KG1 (cell line): ENCODE measurements at regions not wholly inside any gene's neighbourhood (a gene's known extent, or its start where the extent isn't known, plus 50 kb on each side); places are given as distances from the start of the nearest gene placed in this dataset.

Experiments
- DNase-seq: peaks from one replicate; lab custom pipeline; 2025; lab: John Stamatoyannopoulos, UW

DNA sequence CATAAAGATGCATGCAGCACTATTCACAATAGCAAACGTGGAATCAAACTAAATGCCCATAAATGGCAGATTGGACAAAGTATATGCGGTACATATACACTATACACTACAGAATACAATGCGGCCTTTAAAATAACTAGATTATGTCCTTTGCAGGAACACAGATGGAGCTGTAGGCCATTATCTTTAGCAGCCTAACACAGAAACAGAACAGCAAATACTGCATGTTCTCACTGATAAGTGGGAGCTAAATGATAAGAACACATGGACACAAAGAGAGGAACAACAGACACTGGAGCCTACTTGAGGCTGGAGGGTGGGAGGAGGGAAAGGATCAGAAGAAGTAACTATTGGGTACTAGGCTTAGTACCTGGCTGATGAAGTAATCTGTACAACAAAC, 758.2 kb downstream of the TLE1 start:
- no peak for DNase-seq

DNA sequence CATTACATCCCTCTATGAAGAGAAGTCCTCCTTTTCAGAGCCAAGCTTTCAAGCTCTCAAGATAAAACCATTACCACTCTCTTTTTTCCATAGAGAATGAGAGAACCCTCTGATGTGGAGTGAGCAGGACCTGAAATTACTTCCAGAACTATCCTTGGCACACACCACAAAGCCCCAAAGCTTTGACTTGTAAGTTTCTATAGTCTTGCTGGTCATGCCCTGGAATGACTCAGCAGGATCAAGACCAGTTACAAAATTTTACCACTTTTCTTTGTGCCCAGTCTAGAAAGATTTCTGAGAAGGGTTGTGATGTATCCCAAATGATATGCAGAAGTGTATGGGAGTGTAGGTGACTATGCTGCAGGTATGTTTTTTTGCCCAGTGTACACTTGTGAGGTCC, 760.6 kb downstream of the TLE1 start:
- no peak for DNase-seq

DNA sequence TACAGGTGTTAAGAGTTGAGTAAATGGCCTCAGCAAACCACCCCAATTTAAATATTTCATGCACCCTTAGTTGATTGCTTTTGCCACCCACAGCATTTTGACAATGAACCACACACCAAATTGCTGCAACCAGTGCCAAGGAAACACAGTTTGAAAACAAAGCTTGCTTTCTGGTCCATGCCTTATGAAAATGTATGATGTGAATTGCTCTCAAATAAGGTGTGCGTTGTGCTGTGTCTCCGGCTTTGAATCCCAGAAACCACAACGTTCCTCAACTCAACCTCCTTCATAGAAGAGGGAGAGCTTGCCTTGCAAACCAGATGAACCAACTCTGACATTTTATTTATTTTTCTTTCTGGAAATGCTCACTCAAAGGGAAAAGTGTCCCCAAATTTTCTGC, 762.7 kb downstream of the TLE1 start:
- DNase-seq = no peak

DNA sequence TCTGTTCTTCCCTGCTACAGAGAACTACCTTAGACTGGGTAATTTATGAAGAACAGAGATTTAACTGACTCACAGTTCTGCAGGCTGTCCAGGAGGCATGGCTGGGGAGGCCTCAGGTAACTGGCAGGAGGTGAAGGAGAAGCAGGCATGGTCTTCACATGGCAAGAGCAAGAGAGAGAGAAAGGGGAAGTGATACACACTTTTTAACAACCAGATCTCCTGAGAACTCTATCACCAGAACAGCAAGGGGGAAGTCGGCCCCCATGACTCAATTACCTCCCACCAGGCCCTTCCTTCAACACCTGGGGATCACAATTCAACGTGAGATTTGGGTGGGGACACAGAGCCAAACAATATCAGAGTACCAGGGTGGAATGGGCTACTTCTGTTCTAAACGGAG, 766.8 kb downstream of the TLE1 start:
- DNase-seq = no peak

DNA sequence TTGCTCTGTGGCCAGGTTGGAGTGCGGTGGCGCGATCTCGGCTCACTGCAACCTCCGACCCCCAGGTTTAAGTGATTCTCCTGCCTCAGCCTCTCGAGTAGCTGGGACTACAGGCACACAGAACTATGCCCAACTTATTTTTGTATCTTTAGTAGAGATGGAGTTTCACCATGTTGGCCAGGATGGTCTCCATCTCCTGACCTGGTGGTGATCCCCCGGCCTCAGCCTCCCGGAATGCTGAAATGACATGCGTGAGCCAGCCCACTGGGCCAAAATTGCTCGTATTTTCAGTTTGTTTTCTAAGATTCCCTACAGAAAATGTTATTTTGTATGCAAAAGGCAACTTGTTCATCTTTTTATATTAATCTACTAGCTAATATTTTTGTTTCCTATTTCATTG, 782.6 kb downstream of the TLE1 start:
- no peak for DNase-seq

DNA sequence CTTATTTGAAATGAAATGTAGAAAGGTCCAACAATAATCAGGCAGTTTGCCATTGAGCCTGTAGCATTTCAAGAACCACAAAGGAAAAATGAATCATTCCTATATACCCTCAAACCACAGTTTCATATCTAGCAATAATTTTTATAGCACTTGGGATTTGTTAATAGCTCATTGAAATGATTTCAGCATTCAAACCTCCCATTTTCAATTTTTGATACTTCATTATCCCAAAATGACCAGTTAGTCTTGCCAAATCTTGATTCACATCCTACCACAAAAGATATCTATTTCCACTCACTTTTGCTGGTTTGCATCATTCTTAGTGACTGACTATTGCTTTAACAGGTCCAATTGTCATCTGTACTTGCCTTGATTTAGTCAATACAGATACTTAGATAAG, 790.1 kb downstream of the TLE1 start:
- no peak for DNase-seq

DNA sequence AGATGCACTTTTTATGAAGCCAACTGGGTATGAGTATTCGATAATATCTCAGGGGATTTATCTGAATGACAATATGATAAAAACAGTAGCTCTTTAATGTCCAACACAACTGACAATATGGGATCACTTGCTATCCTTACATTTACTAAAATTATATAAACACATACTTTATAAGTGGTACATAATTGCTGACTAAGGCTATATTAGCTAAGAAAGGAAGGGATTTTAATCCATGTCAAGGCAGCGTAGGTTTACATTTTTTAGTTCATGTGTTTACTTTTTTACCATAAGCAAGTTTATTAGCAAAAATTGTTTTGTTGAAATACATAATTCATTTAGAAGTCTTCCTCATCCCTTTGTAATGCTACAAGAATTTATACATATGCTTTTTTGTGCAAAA, 796.2 kb downstream of the TLE1 start:
- DNase-seq = no peak

DNA sequence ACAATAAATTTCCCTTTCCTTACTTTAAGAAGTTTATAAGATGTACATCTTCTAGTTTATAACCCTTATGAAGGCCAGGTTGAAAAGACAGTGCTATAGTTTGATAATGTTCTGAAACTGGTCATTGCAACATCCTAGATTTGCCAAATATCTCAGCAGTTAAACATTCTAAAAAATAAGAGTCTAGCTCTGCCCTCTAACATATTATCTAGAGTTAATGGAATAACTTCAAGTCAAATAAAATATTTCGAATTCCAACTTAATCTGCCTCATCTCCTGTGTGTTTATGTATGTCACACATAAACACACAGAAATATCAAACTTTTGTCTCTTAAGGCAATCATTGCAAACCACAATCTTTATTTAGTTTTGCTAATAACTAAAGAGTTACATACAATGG, 796.6 kb downstream of the TLE1 start:
- DNase-seq = no peak

DNA sequence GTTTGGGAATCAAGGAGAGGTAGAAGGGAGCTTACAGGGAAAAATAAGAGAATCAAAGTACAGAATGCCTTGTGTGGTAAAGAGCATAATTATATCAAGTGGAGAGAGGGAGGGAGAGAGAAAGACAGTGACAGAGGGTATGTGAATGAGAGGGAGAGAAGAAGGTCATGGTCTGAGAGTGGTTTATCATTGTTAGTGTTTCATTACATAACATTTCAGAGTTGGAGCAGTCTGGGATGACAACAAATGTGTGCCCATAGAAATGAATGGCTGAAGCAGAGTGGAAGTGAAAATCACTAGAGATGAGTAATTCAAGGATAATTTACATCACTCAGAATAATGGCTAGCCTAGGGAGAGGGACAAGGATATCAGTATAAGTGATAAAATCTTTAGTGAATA, 799.2 kb downstream of the TLE1 start:
- no peak for DNase-seq

DNA sequence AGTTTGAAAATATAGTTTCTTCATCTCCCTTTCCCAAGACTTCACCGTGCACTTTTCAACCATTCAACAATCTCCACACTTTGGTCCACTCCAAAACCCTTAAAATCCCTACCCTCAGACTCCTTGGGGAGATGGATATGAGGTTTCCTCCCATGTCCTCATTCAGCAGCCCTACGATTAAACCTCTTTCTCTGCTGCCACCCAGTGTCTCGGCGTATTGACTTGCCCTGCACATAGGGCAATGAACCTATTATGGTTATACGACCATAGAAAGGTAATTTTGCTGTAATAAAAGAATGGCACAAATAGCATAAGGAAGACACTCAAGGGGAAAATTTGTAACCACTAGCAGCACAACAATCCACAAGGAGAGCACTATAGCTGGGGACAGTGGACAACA, 803.5 kb downstream of the TLE1 start:
- DNase-seq = no peak

DNA sequence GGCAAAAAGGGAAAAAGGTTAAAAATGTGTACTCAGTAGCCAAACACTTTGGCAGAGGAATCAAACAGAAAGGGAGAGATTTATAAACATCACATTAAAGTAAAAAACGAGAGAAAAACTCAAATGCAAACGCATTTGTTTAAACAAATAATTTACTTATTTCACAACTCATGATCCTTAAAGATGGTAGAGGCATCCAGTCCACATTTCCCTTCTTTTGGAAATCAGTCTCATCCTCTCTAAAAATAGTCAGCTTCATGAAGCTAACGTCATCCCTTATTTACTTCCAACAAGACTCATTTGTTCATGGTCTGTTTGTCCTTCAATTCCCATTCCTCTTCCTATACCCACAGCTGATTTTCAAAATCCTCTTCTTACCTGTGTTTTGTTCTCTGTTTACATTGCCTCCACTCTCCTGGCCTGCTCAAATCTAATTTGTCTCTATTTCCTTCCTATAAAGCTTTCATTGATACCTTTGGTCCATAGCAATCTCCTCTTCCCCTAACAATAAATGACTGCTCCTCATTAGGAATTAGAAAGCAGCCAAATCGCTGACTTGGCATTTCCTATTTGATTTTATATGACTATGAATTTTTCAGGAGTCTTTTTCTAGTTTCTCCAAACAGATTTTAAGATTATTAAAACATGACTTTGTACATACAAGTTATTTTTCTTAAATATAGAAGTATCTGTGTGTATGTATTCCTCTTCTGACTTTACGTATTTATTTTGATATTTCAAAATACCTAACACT, 805.3 kb downstream of the TLE1 start:
- no peak for DNase-seq

DNA sequence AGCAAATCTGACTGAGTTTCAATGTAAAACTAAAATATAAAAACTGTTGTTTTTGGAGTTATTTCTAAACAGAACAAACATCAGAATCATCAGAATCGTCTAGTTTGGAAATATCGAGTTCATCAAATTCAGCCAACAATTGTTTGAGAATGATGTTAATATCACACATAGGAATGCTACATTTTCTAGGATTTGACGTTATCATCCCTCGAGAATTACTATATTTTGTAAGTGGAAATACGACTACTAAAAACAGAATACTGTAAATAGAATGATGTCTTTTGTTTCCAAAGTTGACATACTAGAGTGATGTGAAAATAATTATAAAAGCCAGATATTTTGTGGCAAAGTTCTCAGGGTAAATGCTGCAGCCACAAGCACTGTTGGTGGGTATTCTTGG, 805.9 kb downstream of the TLE1 start:
- no peak for DNase-seq

DNA sequence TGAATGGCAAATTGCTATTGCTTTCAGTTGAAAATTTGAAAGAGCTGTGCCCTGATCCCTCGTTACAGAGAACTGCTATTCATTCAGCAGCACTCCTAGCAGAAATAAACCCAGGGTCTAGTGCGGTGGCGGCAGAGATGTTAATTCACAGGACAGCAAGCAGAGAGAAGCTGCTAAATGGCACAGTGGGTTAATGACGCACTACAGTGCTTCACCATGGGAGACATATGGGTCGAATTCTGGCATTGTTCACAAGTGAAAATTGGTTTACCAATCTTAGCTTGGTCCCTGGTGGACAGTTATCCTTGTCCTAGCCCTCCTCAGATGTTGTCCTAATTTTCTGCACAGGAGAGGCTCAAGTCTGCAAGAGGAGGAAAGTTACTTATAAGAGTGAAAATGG, 807.4 kb downstream of the TLE1 start:
- DNase-seq = no peak

DNA sequence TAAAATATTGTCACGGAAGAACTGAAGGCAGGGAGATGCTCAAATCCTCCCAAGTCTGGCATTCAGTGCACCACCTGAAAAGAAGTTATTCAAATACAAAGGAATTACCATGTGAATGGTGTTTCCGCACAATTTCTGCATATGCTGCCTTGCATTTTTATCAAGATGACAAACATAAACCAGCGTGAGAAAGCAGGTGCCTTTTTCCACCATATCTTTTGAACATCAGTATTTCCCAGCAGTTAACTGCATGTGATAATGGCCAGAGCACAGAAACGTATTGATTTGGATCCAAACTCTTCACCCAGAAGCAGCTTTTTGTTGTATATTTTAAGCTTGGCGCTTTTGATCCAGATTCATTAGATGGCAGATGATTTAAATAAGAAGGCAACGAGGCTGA, 808.0 kb downstream of the TLE1 start:
- DNase-seq = no peak

DNA sequence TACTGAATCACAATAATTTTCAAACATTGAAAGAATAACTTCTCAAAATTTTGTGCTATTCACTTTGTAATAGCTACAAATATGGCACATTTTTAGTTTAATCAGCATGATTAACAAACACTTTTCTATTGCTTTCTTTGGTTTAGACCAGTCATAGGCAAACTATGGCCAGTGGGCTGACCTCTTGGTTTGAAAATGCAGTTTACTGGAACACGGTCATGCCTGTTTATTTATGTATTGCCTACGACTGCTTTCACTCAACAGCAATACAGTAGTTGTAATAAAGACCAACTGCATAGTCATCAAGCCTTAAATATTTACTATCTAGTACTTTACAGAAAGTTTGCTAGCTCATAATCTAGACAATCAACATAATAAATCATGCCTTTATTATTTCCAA, 810.8 kb downstream of the TLE1 start:
- no peak for DNase-seq

DNA sequence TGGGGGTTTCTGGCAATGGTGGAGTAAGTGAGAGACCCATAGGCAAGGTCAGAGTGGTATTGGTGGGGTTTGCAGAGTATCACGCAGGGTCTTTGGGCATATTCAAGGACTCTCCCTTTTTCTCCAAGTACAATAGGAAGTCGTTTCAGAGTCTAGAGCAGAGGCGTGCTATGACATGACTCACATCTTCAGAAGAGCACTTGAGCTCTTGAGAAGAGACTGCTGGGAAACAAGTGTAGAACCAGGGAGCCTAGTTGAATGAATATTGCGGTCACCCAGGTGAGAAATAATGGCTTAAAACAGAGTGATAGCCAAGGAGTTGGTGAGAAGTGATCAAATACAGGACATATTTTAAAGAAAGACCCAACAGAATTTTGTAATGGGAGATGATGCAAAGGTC, 813.4 kb downstream of the TLE1 start:
- no peak for DNase-seq

DNA sequence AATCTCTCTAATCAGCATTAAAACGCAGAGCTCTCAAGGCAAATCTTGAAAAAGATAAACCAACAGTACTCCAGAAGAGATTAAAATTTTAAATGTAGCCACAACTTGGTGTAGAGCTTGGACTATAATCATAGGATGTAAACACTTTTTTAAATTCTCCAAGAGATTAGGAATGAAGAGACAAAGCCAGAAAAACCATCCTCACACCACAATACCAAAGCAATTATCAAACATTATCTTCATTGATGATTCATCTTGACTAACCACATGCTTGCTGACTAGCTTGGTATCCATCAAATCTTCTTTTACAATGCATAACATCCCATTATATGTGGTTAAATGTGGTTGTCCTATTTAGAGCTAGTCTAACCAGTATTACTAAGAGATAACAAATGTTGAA, 815.1 kb downstream of the TLE1 start:
- DNase-seq = no peak

DNA sequence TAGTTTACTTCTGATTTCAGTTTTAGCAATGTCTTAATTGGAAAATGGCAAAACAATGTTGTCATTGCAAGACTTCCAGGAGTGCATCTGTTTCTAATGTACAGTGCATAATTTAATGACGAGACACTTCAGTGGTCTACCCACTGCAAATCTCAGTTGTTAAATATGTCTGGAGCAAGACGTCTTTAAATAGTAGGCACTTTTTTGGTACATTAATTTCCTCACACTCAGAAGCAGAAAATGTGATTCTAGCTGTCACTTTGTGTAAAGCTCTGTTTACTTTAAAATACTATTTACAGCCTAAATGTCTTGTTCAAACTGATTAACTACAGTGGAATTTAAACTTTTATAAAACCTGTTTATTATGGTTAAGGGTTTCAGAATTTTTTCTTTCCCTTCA, 815.5 kb downstream of the TLE1 start:
- no peak for DNase-seq

DNA sequence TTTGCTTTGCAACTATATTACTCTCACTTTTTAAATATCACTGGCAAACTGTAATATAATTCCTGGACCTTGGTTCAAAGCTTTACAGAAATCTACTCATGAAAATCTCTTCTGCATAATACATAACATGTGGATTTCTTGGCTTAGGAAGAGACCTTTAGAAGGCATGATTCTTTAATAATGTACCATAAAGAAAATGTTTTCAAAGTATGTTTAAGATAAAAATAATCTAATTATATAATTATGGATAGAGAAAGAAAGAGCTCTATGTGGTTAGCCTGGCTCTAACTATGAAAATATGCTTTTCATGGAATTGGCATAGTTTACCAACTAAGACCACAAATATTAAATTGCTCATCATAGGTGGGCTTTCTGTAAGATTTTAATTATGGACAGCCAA, 817.8 kb downstream of the TLE1 start:
- no peak for DNase-seq

DNA sequence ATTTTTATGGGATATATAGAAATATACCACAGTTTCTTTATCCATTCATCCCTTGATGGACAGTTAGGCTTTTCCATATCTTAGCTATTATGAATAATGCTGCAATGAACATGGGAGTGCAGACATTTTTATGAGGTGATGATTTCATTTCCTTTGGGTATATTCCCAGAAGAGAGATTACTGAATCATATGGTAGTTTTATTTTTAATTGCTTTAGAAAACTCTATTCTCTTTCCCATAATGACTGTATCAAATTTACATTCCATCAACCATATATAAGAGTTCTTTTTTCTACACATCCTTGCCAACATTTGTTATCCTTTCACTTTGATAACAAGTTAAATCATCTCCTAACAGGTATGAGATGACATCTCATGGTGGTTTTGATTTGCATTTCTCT, 821.6 kb downstream of the TLE1 start:
- DNase-seq = no peak

DNA sequence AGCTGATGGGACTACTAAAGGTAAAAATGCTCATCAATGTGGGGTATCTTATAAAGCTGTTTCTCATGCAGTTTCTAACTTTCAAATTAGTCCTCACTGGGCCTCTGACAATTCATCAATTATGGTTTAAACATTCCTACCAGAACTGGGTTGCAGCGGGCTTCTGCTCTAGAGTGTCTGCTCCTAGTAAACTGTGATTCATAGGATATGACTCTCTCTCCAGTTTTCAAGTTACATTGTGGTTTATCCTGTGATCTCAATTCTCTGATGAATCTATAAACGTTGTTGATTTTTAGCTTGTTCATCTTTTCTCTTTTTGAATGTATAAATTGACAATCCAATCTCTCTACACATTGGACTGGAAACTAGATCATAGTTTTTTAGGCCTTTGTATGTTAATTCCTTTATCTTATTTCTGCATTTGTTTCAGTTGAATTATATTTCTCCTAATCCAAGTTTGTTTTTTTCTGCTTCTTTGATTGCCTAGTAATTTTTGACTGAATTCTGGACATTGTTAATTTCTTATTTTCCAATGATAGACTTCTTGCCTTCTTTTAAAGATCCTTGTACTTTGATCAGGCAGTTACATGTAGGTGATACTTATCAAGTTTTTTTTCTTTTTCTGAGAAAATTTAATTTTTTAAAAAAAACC, 822.6 kb downstream of the TLE1 start:
- no peak for DNase-seq

DNA sequence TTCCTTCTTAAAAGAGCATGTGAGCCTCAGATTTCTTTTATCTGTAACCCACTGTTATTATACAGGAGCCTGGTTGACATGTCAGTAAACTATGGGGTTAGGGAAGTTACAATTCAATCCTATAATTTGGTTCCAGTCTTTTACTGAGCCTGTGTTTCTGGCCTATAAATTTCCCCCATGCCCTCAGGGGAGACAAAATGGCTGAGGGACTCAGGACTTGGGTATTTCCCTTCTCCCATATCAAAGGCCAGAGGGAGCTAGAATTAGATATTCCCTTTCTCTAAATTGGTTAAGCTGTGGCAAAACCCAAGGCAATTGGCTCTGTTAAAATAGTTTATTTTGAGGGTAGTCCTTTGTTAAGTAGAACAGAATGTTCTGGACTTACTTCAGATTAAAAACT, 823.2 kb downstream of the TLE1 start:
- DNase-seq = no peak

DNA sequence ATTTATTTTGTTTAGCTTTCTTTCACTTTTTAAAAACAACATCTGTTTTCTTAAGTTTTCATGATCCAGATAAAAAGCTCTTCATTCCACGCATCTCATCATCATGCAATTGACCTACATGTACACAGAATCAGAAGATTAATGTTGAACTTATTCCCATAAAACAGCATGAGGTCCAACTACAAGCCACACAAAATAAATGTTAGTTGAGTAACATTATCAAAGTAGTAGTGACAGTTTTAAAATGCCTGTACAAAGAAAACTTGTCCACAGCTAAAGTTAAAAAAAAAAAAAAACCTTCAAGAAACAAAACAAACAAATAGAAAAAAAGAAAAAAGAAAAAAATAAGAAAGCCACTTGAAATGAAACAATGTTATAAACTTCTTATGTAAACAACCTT, 846.3 kb downstream of the TLE1 start:
- no peak for DNase-seq

DNA sequence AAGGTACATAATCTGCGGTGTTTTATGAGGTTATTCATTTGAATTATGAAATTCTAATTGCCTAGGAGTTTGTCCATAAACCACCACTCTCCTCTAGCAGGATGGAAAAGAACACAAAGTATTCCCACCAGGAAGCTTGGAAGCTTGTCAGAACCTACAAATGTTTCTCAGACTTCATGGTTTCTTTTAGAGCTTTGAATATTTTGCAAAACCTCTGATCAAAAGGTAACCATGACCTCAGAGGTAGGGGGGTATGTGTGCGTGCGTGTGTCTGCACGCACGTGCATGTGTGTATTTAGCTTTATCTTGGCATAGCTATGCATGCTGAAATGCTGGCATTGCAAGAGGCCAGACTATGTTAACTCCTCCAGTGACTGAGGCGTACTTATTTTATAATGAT, 847.0 kb downstream of the TLE1 start:
- no peak for DNase-seq
